Brain microvascular endothelial cell (primary cell): ENCODE measurements at regions not wholly inside any gene's neighbourhood (a gene's known extent, or its start where the extent isn't known, plus 50 kb on each side); places are given as distances from the start of the nearest gene placed in this dataset.

Experiments used
- DNase-seq: peaks from one replicate; pipeline ENCODE4 v3.0.0-alpha.2; 2020
- H3K27ac ChIP-seq: fragments of 250-450 bp; sonication (Bioruptor Pico); 2 replicates; pipeline ENCODE4 v1.5.1; 2020; ENCODE audit warnings: mild to moderate bottlenecking, moderate library complexity
- H3K27me3 ChIP-seq: fragments of 250-450 bp; sonication (Bioruptor Pico); replicated peaks from 2 replicates; pipeline ENCODE4 v1.5.1; 2020; ENCODE audit warnings: mild to moderate bottlenecking
- H3K36me3 ChIP-seq: fragments of 250-450 bp; sonication (Bioruptor Pico); replicated peaks from 2 replicates; pipeline ENCODE4 v1.5.1; 2020; ENCODE audit warnings: mild to moderate bottlenecking
- H3K4me3 ChIP-seq: 2 replicates; pipeline ENCODE4 v1.5.1; 2011; ENCODE audit warnings: low read depth, mild to moderate bottlenecking, control low read depth, low read length, moderate library complexity
- CTCF ChIP-seq: IDR thresholded peaks from 2 replicates; pipeline ENCODE4 v1.5.1; 2011; ENCODE audit warnings: low read depth, mild to moderate bottlenecking, moderate library complexity, low read length, control low read depth, inconsistent platforms; ENCODE audit errors: missing control alignments
- in situ Hi-C: cut with HindIII; loops from 2 replicates; pipeline ENCODE4 v1.10.0; 2017; ENCODE audit warnings: low sequenced_read_pairs, low pct_ligation_motif_present

- Histone ChIP-seq H3K27ac (no peak overlapping the region), H3K27me3 (no peaks in the 10 kb centered on the region), H3K4me3 (no peak overlapping the region), H3K36me3 (no peaks in the 10 kb centered on the region)
- in situ Hi-C loops: no loop called here
- no peak for TF ChIP-seq CTCF
- DNase-seq: no peak
Observed at GRCh38 chr9:30178610-30179009, 2205.8 kb upstream of the ACO1 start.

- no peak for TF ChIP-seq CTCF
- no peak overlapping the region for H3K4me3 ChIP-seq
- H3K27me3 ChIP-seq: no peaks in the 10 kb centered on the region
- no peaks in the 10 kb centered on the region for H3K36me3 ChIP-seq
- no peak overlapping the region for H3K27ac ChIP-seq
- in situ Hi-C loops: no loop called here
- DNase-seq: no peak
Observed at GRCh38 chr9:30193421-30193820, 2191.0 kb upstream of the ACO1 start.

- H3K4me3 ChIP-seq: no peak overlapping the region
- no peak overlapping the region for H3K27ac ChIP-seq
- DNase-seq: no peak
- in situ Hi-C loops: no loop called here
- H3K36me3 ChIP-seq: no peaks in the 10 kb centered on the region
- H3K27me3 ChIP-seq: no peaks in the 10 kb centered on the region
- TF ChIP-seq CTCF: no peak
Observed at GRCh38 chr9:30196941-30197340, 2187.5 kb upstream of the ACO1 start.

- no peak overlapping the region for H3K4me3 ChIP-seq
- in situ Hi-C loops: no loop called here
- no peaks in the 10 kb centered on the region for H3K27me3 ChIP-seq
- H3K27ac ChIP-seq: no peak overlapping the region
- H3K36me3 ChIP-seq: no peaks in the 10 kb centered on the region
- no peak for DNase-seq
- TF ChIP-seq CTCF: no peak
Observed at GRCh38 chr9:30197453-30197852, 2187.0 kb upstream of the ACO1 start.

GRCh38 chr9:30197954-30198353 is 2186.5 kb upstream of the ACO1 start:
- H3K27ac ChIP-seq: no peak overlapping the region
- H3K4me3 ChIP-seq: no peak overlapping the region
- DNase-seq: no peak
- no peak for TF ChIP-seq CTCF
- no peaks in the 10 kb centered on the region for H3K36me3 ChIP-seq
- no peaks in the 10 kb centered on the region for H3K27me3 ChIP-seq
- in situ Hi-C loops: no loop called here

- in situ Hi-C loops: no loop called here
- no peak for DNase-seq
- H3K36me3 ChIP-seq: no peaks in the 10 kb centered on the region
- H3K4me3 ChIP-seq: no peak overlapping the region
- TF ChIP-seq CTCF: no peak
- no peaks in the 10 kb centered on the region for H3K27me3 ChIP-seq
- H3K27ac ChIP-seq: no peak overlapping the region
Observed at GRCh38 chr9:30198463-30199309, 2185.8 kb upstream of the ACO1 start.
